Fibroblast of the aortic adventitia (primary cell): ENCODE measurements at regions not wholly inside any gene's neighbourhood (a gene's known extent, or its start where the extent isn't known, plus 50 kb on each side); places are given as distances from the start of the nearest gene placed in this dataset.

Experiments used
- DNase-seq: peaks from one replicate; pipeline ENCODE4 v3.0.0-alpha.2; 2010; ENCODE audit warnings: low read depth
- H3K4me3 ChIP-seq: 2 replicates; pipeline ENCODE4 v1.5.1; 2011; ENCODE audit warnings: low read depth, mild to moderate bottlenecking, control low read depth, low read length, moderate library complexity
- TF ChIP-seq, protein P1 (sequence below): IDR thresholded peaks from 2 replicates; pipeline ENCODE4 v1.5.1; 2011; ENCODE audit warnings: mild to moderate bottlenecking, low read length, control low read depth, inconsistent platforms; ENCODE audit not compliant: insufficient read depth

DNA sequence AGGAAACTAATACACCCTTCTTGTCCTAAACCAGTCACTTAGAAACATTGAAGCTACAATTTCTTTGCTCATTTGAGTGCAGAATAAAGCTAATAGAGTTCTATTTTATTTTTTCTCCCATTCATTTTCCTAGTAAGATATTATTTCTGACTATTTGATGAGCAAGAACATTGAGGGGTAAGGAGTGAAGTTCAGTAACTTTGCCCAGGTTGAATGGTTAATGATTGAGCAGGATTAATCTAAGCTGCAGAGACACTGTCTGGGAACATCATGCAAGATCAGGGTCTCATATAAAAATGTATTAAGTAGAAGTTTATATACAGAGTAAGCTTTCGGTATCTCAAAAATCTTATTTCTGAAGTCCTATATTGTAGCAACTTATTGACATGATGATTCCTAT is 102.4 kb upstream of the LIMCH1 start:
- no peak for DNase-seq
- no peak overlapping the region for H3K4me3 ChIP-seq
- TF ChIP-seq, protein P1, sequence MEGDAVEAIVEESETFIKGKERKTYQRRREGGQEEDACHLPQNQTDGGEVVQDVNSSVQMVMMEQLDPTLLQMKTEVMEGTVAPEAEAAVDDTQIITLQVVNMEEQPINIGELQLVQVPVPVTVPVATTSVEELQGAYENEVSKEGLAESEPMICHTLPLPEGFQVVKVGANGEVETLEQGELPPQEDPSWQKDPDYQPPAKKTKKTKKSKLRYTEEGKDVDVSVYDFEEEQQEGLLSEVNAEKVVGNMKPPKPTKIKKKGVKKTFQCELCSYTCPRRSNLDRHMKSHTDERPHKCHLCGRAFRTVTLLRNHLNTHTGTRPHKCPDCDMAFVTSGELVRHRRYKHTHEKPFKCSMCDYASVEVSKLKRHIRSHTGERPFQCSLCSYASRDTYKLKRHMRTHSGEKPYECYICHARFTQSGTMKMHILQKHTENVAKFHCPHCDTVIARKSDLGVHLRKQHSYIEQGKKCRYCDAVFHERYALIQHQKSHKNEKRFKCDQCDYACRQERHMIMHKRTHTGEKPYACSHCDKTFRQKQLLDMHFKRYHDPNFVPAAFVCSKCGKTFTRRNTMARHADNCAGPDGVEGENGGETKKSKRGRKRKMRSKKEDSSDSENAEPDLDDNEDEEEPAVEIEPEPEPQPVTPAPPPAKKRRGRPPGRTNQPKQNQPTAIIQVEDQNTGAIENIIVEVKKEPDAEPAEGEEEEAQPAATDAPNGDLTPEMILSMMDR: no peak

DNA sequence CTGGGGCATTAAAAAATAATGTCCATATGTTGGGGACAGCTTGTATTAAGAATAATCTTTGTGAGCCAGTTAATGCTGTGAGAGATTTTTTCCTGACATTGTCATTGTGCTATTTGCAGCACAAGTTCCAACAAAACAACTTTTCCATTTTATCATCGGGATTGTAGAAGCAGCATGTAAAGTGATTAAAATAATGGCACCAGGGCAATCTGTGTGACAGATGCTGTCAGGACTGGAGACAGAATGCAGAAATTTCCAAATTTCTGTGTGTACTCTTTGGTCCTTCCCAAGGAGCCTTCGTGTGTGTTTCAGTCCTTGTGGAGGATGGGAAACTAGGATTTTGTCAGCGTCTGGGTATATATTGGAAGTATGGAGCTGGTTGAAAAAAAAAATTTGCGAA is 101.5 kb upstream of the LIMCH1 start:
- TF ChIP-seq, protein P1: no peak
- no peak overlapping the region for H3K4me3 ChIP-seq
- no peak for DNase-seq

DNA sequence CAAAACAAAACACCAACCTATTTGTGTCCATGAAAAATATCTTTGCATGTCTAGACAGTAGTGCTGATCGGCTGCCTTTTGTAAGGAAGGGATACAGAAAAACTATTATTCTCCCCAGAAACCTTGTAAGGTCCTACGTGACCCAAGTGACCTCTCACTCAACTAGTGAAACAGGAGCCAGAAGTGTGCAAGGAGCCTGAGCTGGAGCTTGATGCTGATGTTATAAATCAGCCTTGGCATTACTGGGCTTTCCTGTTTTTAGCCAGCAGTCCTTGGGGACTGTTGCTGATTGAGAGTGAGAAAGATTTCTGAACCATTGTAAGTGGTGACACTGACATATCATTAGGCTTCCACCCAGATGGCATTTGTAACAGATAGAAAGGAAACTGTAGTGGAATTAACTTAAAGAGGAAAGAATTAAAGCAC is 100.8 kb upstream of the LIMCH1 start:
- H3K4me3 ChIP-seq: no peak overlapping the region
- no peak for DNase-seq
- TF ChIP-seq, protein P1: no peak

DNA sequence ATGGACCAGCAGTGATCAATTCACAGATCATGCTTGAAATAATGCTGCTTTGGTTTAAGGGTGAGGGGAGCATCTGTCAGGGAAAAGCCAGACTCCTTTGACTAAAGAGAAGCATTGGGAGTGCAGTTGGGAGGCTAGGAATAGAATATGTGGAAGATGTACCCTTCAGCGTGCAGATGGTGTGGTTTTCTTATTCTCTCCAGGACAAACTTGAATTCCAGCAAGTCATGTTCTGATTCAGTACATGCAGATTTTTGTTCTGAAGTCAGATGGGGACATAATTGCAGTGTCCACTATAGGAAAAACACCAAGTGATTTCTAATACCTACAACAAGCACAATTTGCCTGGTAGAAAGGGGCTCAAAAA is 99.0 kb upstream of the LIMCH1 start:
- H3K4me3 ChIP-seq: no peak overlapping the region
- no peak for DNase-seq
- TF ChIP-seq, protein P1: no peak

DNA sequence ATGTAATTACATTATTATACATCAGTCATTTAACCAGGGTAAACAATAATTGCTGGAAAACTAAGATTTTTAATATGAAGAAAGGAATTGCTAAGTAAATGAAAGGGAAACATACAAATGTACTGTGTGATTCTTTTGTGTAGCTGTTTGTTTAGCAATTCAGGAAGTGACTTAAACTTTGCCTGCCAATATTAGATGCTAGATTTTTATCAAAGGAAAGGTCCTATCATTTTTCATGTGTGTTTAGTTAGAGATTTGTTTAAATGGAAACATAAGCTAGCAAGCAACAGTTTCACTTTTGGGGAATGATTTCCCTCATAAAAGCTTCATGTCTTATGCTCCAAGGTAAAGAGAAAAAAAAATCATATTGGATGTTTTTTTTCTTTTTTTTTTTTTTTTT is 95.1 kb upstream of the LIMCH1 start:
- TF ChIP-seq, protein P1: no peak
- no peak overlapping the region for H3K4me3 ChIP-seq
- DNase-seq: no peak

DNA sequence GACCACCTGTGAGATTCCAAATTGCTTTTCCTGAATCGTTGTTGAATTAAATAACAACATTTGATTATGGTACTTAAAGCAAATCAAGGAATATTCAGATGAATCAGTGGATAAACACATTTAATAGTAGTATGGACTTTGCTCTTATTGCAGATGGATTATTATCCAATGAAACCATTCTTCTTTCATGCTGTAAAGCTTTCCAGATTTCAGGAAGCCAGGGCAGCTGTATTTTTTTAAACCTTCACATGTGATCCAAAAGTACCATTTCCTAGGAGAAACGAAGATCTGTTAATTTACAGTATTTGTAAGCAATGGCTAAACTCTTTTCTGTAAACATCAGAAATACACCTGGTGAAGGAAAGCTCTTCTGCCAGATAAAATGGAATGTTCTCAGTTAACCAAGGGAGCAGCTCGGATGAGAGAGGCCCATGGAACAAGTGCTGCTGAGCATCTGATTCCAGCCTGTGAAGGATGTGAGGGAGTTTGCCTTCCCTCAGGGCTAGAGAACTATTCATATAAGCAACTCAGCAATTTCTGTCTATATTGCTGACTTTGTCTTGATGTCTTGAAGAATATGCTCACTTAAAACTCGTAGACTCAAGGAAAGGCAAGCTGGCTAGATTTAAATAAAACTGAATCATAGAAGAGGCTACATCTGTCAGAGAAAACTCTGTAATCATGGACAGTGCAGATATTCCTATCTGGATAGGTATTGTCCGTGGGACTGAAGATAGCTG is 94.4 kb upstream of the LIMCH1 start:
- no peak for DNase-seq
- TF ChIP-seq, protein P1: no peak
- no peak overlapping the region for H3K4me3 ChIP-seq

DNA sequence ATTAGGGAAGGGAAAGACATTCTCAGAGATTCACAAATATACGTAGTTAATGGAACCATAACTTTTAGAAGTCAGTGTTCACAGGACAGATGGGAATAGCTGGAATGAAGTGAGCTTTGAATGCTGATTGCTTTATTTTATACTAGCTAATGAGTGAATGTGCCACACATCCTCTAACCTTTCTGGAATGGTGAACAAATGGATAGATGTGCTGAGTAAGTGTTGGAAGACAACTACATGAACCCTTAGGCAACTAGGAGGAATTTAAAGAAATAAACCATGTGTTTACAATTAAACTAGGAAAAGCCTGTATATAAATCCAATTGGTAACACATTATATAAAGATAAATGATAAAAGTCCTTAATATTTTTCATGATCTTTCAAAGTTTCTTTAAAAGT is 91.6 kb upstream of the LIMCH1 start:
- no peak for DNase-seq
- TF ChIP-seq, protein P1: no peak
- H3K4me3 ChIP-seq: no peak overlapping the region
